ENCODE measurements at regions not wholly inside any gene's neighbourhood (a gene's known extent, or its start where the extent isn't known, plus 50 kb on each side); places are given as distances from the start of the nearest gene placed in this dataset.

DNA sequence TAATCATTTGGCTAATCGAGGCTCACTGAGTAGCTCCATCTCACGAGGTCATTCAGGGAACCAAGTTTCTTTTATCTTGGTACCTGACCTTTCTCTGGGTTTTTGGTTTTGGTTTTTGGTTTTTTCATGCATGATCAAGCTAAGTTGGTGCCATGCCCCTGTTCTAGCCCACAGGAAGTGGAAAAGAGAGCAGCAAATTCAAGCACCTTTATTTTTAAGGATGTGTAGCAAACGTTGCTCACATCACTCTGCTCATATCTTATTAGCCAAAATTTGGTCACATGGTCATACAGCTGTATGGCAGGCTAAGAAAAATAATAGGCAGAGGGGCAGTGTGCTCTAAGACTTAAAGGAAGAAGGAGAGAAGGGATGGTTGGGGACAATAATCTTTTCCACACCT is 593.5 kb downstream of the DIAPH3 start:
- H3K9me3 Mint-ChIP-seq (ENCODE audit: insufficient read depth) = no peaks in the 10 kb centered on the region

DNA sequence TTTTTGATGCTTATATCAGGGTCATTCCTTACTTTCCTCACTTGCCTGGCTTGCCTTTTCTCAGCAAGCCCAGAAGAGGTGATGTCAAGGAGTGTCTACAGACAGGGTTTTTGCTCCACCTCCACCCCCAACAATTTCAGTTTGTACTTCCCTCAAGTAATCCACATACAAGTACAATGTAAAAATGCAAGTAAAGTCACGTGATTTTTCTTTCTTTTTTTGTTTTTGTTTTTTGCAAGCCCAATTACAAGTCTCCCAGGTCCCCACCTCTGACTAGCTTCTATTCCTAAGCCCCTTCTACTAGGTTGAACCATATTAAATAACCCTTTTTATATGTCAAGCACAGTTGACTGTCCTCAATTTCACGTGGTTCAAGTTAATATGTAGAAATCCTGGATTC is 579.6 kb downstream of the DIAPH3 start:
- WGBS (ENCODE audit: insufficient coverage) = 60% methylated on average over 1 of the region's 2 CpGs
- no peaks in the 10 kb centered on the region for H3K27me3 Mint-ChIP-seq
- ChIA-PET POLR2A (no interaction called here), CTCF (no interaction called here)
- Histone ChIP-seq H3K79me2 (ENCODE audit: control insufficient read depth, insufficient read depth, low read length) (no peaks in the 10 kb centered on the region), H4K20me1 (ENCODE audit: control insufficient read depth, insufficient read depth, low read length, poor library complexity, severe bottlenecking) (no peaks in the 10 kb centered on the region), H3K4me2 (replicated peaks; ENCODE audit: low read depth, low read length, poor library complexity, severe bottlenecking) (no peak overlapping the region), H3K27ac (ENCODE audit: low read length in 2 of 2) (no peak overlapping the region), H3K36me3 (replicated peaks in 1 of 2; ENCODE audit: control extremely low read depth in 1 of 2, control insufficient read depth in 1 of 2, extremely low read depth in 1 of 2, insufficient read depth in 2 of 2, low read length in 1 of 2) (no peaks in the 10 kb centered on the region), H3K27me3 (replicated peaks in 1 of 4; ENCODE audit: control extremely low read depth in 1 of 4, control insufficient read depth in 3 of 4, insufficient read depth in 4 of 4, low read length in 3 of 4) (no peaks in the 10 kb centered on the region), H3K4me1 (ENCODE audit: control insufficient read depth in 2 of 2, insufficient read depth in 2 of 2, low read length in 2 of 2) (no peaks in the 10 kb centered on the region), H2AFZ (ENCODE audit: insufficient read depth, low read depth, low read length, poor library complexity, severe bottlenecking) (no peak overlapping the region), H3K9me3 (ENCODE audit: control extremely low read depth in 1 of 3, control insufficient read depth in 2 of 3, insufficient read depth in 1 of 3, low read length in 2 of 3) (no peaks in the 10 kb centered on the region), H3K4me3 (ENCODE audit: control extremely low read depth in 1 of 5, extremely low read depth in 1 of 5, insufficient read depth in 1 of 5, low read depth in 2 of 5, low read length in 4 of 5) (no peak overlapping the region), H3K9ac (ENCODE audit: low read length) (no peak overlapping the region)
- DNase-seq (no peak), ATAC-seq (ENCODE audit: low read depth) (no peak)
- no peak overlapping the region for H3K4me3 Mint-ChIP-seq
- intact Hi-C loops (cut with micrococcal nuclease) = no loop called here
- no peaks in the 10 kb centered on the region for H3K4me1 Mint-ChIP-seq
- H3K9me3 Mint-ChIP-seq (ENCODE audit: insufficient read depth) = no peaks in the 10 kb centered on the region
- no peak overlapping the region for H3K27ac Mint-ChIP-seq
- TF ChIP-seq EZH2 (IDR thresholded peaks at IDR 0.05; ENCODE audit: borderline replicate concordance, insufficient read depth, low read depth, low read length, poor library complexity, severe bottlenecking) = no peak
- TF ChIP-seq, protein P1, sequence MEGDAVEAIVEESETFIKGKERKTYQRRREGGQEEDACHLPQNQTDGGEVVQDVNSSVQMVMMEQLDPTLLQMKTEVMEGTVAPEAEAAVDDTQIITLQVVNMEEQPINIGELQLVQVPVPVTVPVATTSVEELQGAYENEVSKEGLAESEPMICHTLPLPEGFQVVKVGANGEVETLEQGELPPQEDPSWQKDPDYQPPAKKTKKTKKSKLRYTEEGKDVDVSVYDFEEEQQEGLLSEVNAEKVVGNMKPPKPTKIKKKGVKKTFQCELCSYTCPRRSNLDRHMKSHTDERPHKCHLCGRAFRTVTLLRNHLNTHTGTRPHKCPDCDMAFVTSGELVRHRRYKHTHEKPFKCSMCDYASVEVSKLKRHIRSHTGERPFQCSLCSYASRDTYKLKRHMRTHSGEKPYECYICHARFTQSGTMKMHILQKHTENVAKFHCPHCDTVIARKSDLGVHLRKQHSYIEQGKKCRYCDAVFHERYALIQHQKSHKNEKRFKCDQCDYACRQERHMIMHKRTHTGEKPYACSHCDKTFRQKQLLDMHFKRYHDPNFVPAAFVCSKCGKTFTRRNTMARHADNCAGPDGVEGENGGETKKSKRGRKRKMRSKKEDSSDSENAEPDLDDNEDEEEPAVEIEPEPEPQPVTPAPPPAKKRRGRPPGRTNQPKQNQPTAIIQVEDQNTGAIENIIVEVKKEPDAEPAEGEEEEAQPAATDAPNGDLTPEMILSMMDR (IDR thresholded peaks at IDR 0.05) = no peak

More for the DNA sequence above, 593.5 kb downstream of the DIAPH3 start:
- H3K4me2 ChIP-seq (replicated peaks; ENCODE audit: low read depth, low read length, poor library complexity, severe bottlenecking) = no peak overlapping the region
- no peaks in the 10 kb centered on the region for H3K9me3 ChIP-seq (ENCODE audit: control extremely low read depth in 1 of 3, control insufficient read depth in 2 of 3, insufficient read depth in 1 of 3, low read length in 2 of 3)
- H3K9ac ChIP-seq (ENCODE audit: low read length) = no peak overlapping the region
- no peak overlapping the region for H3K27ac ChIP-seq (ENCODE audit: low read length in 2 of 2)
- CTCF ChIA-PET = no interaction called here
- no peaks in the 10 kb centered on the region for H3K4me1 ChIP-seq (ENCODE audit: control insufficient read depth in 2 of 2, insufficient read depth in 2 of 2, low read length in 2 of 2)
- intact Hi-C loops (cut with micrococcal nuclease) = no loop called here
- H3K4me3 Mint-ChIP-seq = no peak overlapping the region
- POLR2A ChIA-PET = no interaction called here
- H2AFZ ChIP-seq (ENCODE audit: insufficient read depth, low read depth, low read length, poor library complexity, severe bottlenecking) = no peak overlapping the region
- no peak for DNase-seq
- no peak overlapping the region for H3K27ac Mint-ChIP-seq
- no peaks in the 10 kb centered on the region for H4K20me1 ChIP-seq (ENCODE audit: control insufficient read depth, insufficient read depth, low read length, poor library complexity, severe bottlenecking)
- ATAC-seq (ENCODE audit: low read depth) = no peak
- no peaks in the 10 kb centered on the region for H3K36me3 ChIP-seq (replicated peaks in 1 of 2; ENCODE audit: control extremely low read depth in 1 of 2, control insufficient read depth in 1 of 2, extremely low read depth in 1 of 2, insufficient read depth in 2 of 2, low read length in 1 of 2)
- TF ChIP-seq, protein P1 (IDR thresholded peaks at IDR 0.05) = no peak
- TF ChIP-seq EZH2 (IDR thresholded peaks at IDR 0.05; ENCODE audit: borderline replicate concordance, insufficient read depth, low read depth, low read length, poor library complexity, severe bottlenecking) = no peak
- H3K4me1 Mint-ChIP-seq = no peaks in the 10 kb centered on the region
- H3K27me3 Mint-ChIP-seq = no peaks in the 10 kb centered on the region
- H3K27me3 ChIP-seq (replicated peaks in 1 of 4; ENCODE audit: control extremely low read depth in 1 of 4, control insufficient read depth in 3 of 4, insufficient read depth in 4 of 4, low read length in 3 of 4) = no peaks in the 10 kb centered on the region
- no CpG with 5 or more reads among the region's 3 CpGs for WGBS (ENCODE audit: insufficient coverage)
- no peaks in the 10 kb centered on the region for H3K79me2 ChIP-seq (ENCODE audit: control insufficient read depth, insufficient read depth, low read length)
- H3K4me3 ChIP-seq (ENCODE audit: control extremely low read depth in 1 of 5, extremely low read depth in 1 of 5, insufficient read depth in 1 of 5, low read depth in 2 of 5, low read length in 4 of 5) = no peak overlapping the region
